ENCODE measurements at regions not wholly inside any gene's neighbourhood (a gene's known extent, or its start where the extent isn't known, plus 50 kb on each side); places are given as distances from the start of the nearest gene placed in this dataset.

DNA sequence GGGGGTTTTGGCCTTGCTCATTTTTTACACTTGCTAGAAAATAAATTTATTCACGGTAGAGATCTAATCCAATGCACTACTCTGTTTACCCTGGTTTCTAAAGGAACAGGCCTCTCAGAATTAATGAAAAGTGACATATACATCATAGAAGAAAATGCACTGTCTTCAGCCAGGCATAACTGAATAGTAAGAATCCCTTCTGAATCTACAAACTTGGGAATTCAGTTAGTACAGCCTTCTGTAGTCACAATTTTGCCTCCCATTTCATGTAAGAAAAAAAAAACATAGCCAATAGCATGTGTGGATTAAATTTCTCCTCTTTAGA, 197.3 kb downstream of the CAAP1 start:
- TF ChIP-seq EZH2phosphoT487 (IDR thresholded peaks at IDR 0.05; ENCODE audit: insufficient read depth, low read depth) (no peak), EZH2 (IDR thresholded peaks at IDR 0.05; ENCODE audit: insufficient read depth, poor library complexity, severe bottlenecking) (no peak)
- no peaks in the 10 kb centered on the region for H3K79me2 ChIP-seq (ENCODE audit: insufficient read depth)
- no peak for DNase-seq
- no peak overlapping the region for H3K4me2 ChIP-seq (ENCODE audit: unreplicated experiment)
- H3K36me3 ChIP-seq (ENCODE audit: low read depth): no peaks in the 10 kb centered on the region
- H3K27me3 ChIP-seq (replicated peaks; ENCODE audit: insufficient read depth): no peaks in the 10 kb centered on the region
- H2AFZ ChIP-seq: no peak overlapping the region
- no peak overlapping the region for H3K4me3 ChIP-seq
- H3K9me3 ChIP-seq (ENCODE audit: low read depth): no peaks in the 10 kb centered on the region
- H3K4me1 ChIP-seq (ENCODE audit: insufficient read depth): no peaks in the 10 kb centered on the region
- in situ Hi-C loops (cut with MboI): no loop called here
- no peak overlapping the region for H3K9ac ChIP-seq
- 20 to 36% methylated on average over 1 of the region's 1 CpG for WGBS, 2 experiments (ENCODE audit: low coverage in 1 of 2, low lambda C conversion rate in 2 of 2, missing lambda C conversion rate in 2 of 2)
- no peaks in the 10 kb centered on the region for H3F3A ChIP-seq (ENCODE audit: insufficient read depth)
- no peak overlapping the region for H3K27ac ChIP-seq
- no peaks in the 10 kb centered on the region for H3K9me2 ChIP-seq (ENCODE audit: insufficient read depth)
- H4K20me1 ChIP-seq (ENCODE audit: insufficient read depth): no peaks in the 10 kb centered on the region

DNA sequence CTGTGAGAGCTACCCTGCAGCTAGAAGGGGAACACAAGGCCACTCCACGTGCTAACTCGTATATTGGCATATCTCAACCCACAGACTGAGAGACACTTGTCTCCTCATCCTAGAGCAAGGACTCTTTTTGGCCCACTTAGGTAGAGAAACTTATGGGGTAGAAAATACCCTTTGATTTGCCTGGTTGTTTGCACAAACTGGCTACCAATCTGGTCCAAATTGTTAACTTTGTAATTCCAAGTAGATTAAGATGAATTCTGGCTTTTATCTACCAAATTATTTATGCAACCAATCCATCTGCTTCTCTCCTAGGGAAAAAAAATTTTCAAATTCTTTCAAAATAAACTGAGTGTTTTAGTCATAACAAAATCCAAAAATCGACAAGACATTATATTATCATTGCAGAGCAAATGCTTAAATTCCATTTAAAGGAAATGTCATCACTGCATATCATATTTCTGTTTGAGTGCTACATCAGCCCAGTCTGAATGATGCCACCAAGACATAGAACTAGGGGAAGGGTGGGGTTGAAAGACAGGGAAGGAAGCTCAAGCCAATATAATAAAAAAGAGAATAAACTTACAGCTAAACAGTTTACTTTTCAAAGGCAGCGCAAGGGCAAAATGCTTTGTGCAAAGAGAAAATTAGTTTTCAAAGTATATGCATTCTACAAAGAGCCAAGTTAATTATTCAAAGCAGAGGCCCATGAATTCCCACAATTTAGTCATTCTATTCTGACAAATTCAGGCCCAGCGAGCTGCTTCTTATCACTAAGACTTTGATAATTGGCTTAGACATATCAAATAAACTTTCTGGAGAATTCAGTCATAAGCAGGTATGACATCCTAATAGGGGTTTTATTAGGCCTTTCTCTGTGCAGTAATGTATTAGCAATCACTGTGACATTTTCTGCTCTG, 198.0 kb downstream of the CAAP1 start:
- H2AFZ ChIP-seq: no peak overlapping the region
- H3K9me2 ChIP-seq (ENCODE audit: insufficient read depth): no peaks in the 10 kb centered on the region
- no peak overlapping the region for H3K4me2 ChIP-seq (ENCODE audit: unreplicated experiment)
- H3F3A ChIP-seq (ENCODE audit: insufficient read depth): no peaks in the 10 kb centered on the region
- H3K36me3 ChIP-seq (ENCODE audit: low read depth): no peaks in the 10 kb centered on the region
- DNase-seq: no peak
- H3K4me3 ChIP-seq: no peak overlapping the region
- no peak overlapping the region for H3K27ac ChIP-seq
- H3K79me2 ChIP-seq (ENCODE audit: insufficient read depth): no peaks in the 10 kb centered on the region
- no peaks in the 10 kb centered on the region for H3K4me1 ChIP-seq (ENCODE audit: insufficient read depth)
- no peak for TF ChIP-seq EZH2phosphoT487 (IDR thresholded peaks at IDR 0.05; ENCODE audit: insufficient read depth, low read depth)
- no peak for TF ChIP-seq EZH2 (IDR thresholded peaks at IDR 0.05; ENCODE audit: insufficient read depth, poor library complexity, severe bottlenecking)
- H4K20me1 ChIP-seq (ENCODE audit: insufficient read depth): no peaks in the 10 kb centered on the region
- H3K9me3 ChIP-seq (ENCODE audit: low read depth): no peaks in the 10 kb centered on the region
- 16 to 21% methylated on average over 5 of the region's 5 CpGs for WGBS, 2 experiments (ENCODE audit: low coverage in 1 of 2, low lambda C conversion rate in 2 of 2, missing lambda C conversion rate in 2 of 2)
- no peak overlapping the region for H3K9ac ChIP-seq
- in situ Hi-C loops (cut with MboI): no loop called here
- H3K27me3 ChIP-seq (replicated peaks; ENCODE audit: insufficient read depth): no peaks in the 10 kb centered on the region

GRCh38 chr9:26689041-26689440, 203.6 kb downstream of the CAAP1 start:
- Histone ChIP-seq H3K27me3 (replicated peaks; ENCODE audit: insufficient read depth) (no peaks in the 10 kb centered on the region), H3K4me1 (ENCODE audit: insufficient read depth) (no peaks in the 10 kb centered on the region), H3F3A (ENCODE audit: insufficient read depth) (no peaks in the 10 kb centered on the region), H3K79me2 (ENCODE audit: insufficient read depth) (no peaks in the 10 kb centered on the region), H3K4me2 (ENCODE audit: unreplicated experiment) (no peak overlapping the region), H4K20me1 (ENCODE audit: insufficient read depth) (no peaks in the 10 kb centered on the region), H3K9ac (no peak overlapping the region), H3K27ac (no peak overlapping the region), H3K9me3 (ENCODE audit: low read depth) (no peaks in the 10 kb centered on the region), H3K9me2 (ENCODE audit: insufficient read depth) (no peaks in the 10 kb centered on the region), H3K36me3 (ENCODE audit: low read depth) (no peaks in the 10 kb centered on the region), H2AFZ (no peak overlapping the region), H3K4me3 (no peak overlapping the region)
- WGBS, 2 experiments (ENCODE audit: low coverage in 1 of 2, low lambda C conversion rate in 2 of 2, missing lambda C conversion rate in 2 of 2): 41 to 47% methylated on average over 6 of the region's 6 CpGs
- TF ChIP-seq EZH2 (IDR thresholded peaks at IDR 0.05; ENCODE audit: insufficient read depth, poor library complexity, severe bottlenecking): no peak
- no peak for TF ChIP-seq EZH2phosphoT487 (IDR thresholded peaks at IDR 0.05; ENCODE audit: insufficient read depth, low read depth)
- in situ Hi-C loops (cut with MboI): loop anchor here (10.0 kb wide), 1 partner anchor 56 kb away; no protein-coding TSS in a partner anchor
- DNase-seq: no peak

DNA sequence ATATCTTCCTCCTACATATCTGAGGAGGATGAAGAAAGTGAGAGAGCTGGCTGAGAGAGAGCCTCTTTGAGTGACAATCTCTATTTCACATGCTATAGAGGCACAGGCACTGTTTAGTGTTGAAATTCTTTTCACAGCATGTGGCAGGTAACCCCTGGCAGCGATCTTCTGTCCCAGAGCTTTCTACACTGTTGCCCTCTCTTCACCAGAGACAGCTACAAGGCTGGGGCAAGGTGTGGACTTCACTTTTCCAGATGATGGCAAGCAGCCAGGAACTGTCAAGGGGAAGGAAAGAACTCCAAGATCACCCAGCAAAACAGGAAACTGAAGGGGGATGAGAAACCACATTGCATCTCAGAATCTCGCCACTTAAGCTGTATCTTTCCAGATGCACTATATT, 205.2 kb downstream of the CAAP1 start:
- in situ Hi-C loops (cut with MboI): loop anchor here (10.0 kb wide), 1 partner anchor 57 kb away; no protein-coding TSS in a partner anchor
- no peak overlapping the region for H3K4me2 ChIP-seq (ENCODE audit: unreplicated experiment)

More for the DNA sequence above, 205.2 kb downstream of the CAAP1 start:
- H3K9me2 ChIP-seq (ENCODE audit: insufficient read depth): no peaks in the 10 kb centered on the region
- no peaks in the 10 kb centered on the region for H3F3A ChIP-seq (ENCODE audit: insufficient read depth)
- H3K9me3 ChIP-seq (ENCODE audit: low read depth): no peaks in the 10 kb centered on the region
- 12 to 19% methylated on average over 2 of the region's 2 CpGs for WGBS, 2 experiments (ENCODE audit: low coverage in 1 of 2, low lambda C conversion rate in 2 of 2, missing lambda C conversion rate in 2 of 2)
- no peak for DNase-seq
- TF ChIP-seq EZH2phosphoT487 (IDR thresholded peaks at IDR 0.05; ENCODE audit: insufficient read depth, low read depth): no peak
- TF ChIP-seq EZH2 (IDR thresholded peaks at IDR 0.05; ENCODE audit: insufficient read depth, poor library complexity, severe bottlenecking): no peak
- no peak overlapping the region for H3K9ac ChIP-seq
- H3K27ac ChIP-seq: no peak overlapping the region
- H3K36me3 ChIP-seq (ENCODE audit: low read depth): no peaks in the 10 kb centered on the region
- H3K79me2 ChIP-seq (ENCODE audit: insufficient read depth): no peaks in the 10 kb centered on the region
- no peaks in the 10 kb centered on the region for H3K27me3 ChIP-seq (replicated peaks; ENCODE audit: insufficient read depth)
- H3K4me1 ChIP-seq (ENCODE audit: insufficient read depth): no peaks in the 10 kb centered on the region
- H2AFZ ChIP-seq: no peak overlapping the region
- no peaks in the 10 kb centered on the region for H4K20me1 ChIP-seq (ENCODE audit: insufficient read depth)
- no peak overlapping the region for H3K4me3 ChIP-seq
